ENCODE measurements at regions not wholly inside any gene's neighbourhood (a gene's known extent, or its start where the extent isn't known, plus 50 kb on each side); places are given as distances from the start of the nearest gene placed in this dataset.

- TF ChIP-seq EP300 (IDR thresholded peaks at IDR 0.05), result no peak
- TF ChIP-seq CTCF (IDR thresholded peaks at IDR 0.05), result no peak
Measured at GRCh38 chr9:87016681-87017080, 69.4 kb upstream of the GAS1 start.

Measured in esophagus muscularis mucosa (tissue), 3 donors.